K562 (cell line): ENCODE measurements at regions not wholly inside any gene's neighbourhood (a gene's known extent, or its start where the extent isn't known, plus 50 kb on each side); places are given as distances from the start of the nearest gene placed in this dataset.

Experiments
- ATAC-seq: fragments of 200-7000 bp; cut with Tn5 transposase; 3 replicates; pipeline ENCODE4 v1.9.1; 2020; ENCODE audit warnings: moderate library complexity
- BruUV-seq: library from RNA; stranded (reverse); fragments of 400-500 nt; replicated peaks from 2 replicates; lab custom pipeline; 2021; lab: Mats Ljungman, UMichigan
- CTCF ChIA-PET: fragments of 300-600 bp; formaldehyde crosslinking; extraction: SDS; loops from one replicate; lab custom pipeline; 2021; ENCODE audit warnings: low intra/inter-chr PET ratio; lab: Yijun Ruan, JAX
- POLR2A ChIA-PET: fragments of 300-600, 350-650 bp; sonication (Branson Sonifier 250); formaldehyde crosslinking; extraction: SDS; loops from one replicate; lab custom pipeline; 2021; ENCODE audit warnings: antibody characterized with exemption, inconsistent platforms; lab: Yijun Ruan, JAX
- DNase-seq, 4 experiments: peaks; one replicate each; pipeline versions ENCODE4 v3.0.0 to v3.0.0-alpha.2; 2011 to 2018; ENCODE audit warnings: low spot score in 3 of 4, mixed read lengths in 3 of 4; ENCODE audit errors: extremely low read depth in 1 of 4
- FAIRE-seq: peaks from 2 replicates; lab custom pipeline; 2011; peaks lifted over from hg19 to GRCh38; lab: Jason Lieb, UNC
- H2AFZ ChIP-seq: 2 replicates; pipeline ENCODE4 v1.6.0; 2011; ENCODE audit warnings: low read depth, low read length, control low read depth, inconsistent platforms
- H3K27ac ChIP-seq: fragments of 200-600 bp; 3 replicates; pipeline ENCODE4 v1.8.0; 2011; ENCODE audit warnings: low read depth, mild to moderate bottlenecking, control low read depth, inconsistent platforms, low read length, moderate library complexity, mixed read lengths; ENCODE audit errors: extremely low read depth
- H3K27me3 ChIP-seq, 2 experiments: fragments of 300-600 bp in 1 of 2; 2 replicates in 1 of 2; 3 replicates in 1 of 2; pipeline versions ENCODE4 v1.6.0 to v1.8.0; 2011; ENCODE audit warnings: inconsistent platforms in 2 of 2, low read length in 2 of 2, mild to moderate bottlenecking in 1 of 2, mixed read lengths in 1 of 2, moderate library complexity in 1 of 2; ENCODE audit not compliant: control insufficient read depth in 2 of 2, insufficient read depth in 2 of 2
- H3K36me3 ChIP-seq: fragments of 300-600 bp; 3 replicates; pipeline ENCODE4 v1.8.0; 2011; ENCODE audit warnings: mild to moderate bottlenecking, low read length, inconsistent platforms; ENCODE audit not compliant: control insufficient read depth, insufficient read depth
- H3K4me1 ChIP-seq, 2 experiments: fragments of 200-600 bp in 1 of 2; replicated peaks in 1 of 2; 2 replicates in 1 of 2; 3 replicates in 1 of 2; pipeline versions ENCODE4 v1.5.1 to v1.8.0; 2011; ENCODE audit warnings: inconsistent platforms in 2 of 2, low read length in 2 of 2, mild to moderate bottlenecking in 1 of 2, mixed read lengths in 1 of 2, moderate library complexity in 1 of 2; ENCODE audit not compliant: control insufficient read depth in 2 of 2, insufficient read depth in 2 of 2
- H3K4me2 ChIP-seq: 2 replicates; pipeline ENCODE4 v1.6.1; 2011; ENCODE audit warnings: low read length, control low read depth, inconsistent platforms, mixed read lengths; ENCODE audit not compliant: insufficient read depth
- H3K4me3 ChIP-seq: fragments of 200-600 bp; sonication (generic), shearing (Covaris generic); 2 replicates; pipeline ENCODE4 v1.5.1; 2016; ENCODE audit warnings: control low read depth, inconsistent platforms
- H3K79me2 ChIP-seq: fragments of 200-600 bp; 3 replicates; pipeline ENCODE4 v1.8.0; 2011; ENCODE audit warnings: low read length, inconsistent platforms; ENCODE audit not compliant: control insufficient read depth, insufficient read depth
- H3K9ac ChIP-seq, 2 experiments: 2 replicates each; pipeline versions ENCODE4 v1.6.0 to v1.6.1; 2011; ENCODE audit warnings: low read depth in 2 of 2, low read length in 2 of 2, control low read depth in 1 of 2, inconsistent platforms in 1 of 2, mild to moderate bottlenecking in 1 of 2, mixed read lengths in 1 of 2; ENCODE audit not compliant: insufficient read depth in 1 of 2
- H3K9me1 ChIP-seq: one replicate; pipeline ENCODE4 v1.6.0; 2011; ENCODE audit warnings: inconsistent platforms, mild to moderate bottlenecking, low read length, moderate library complexity; ENCODE audit not compliant: control insufficient read depth, insufficient read depth
- H3K9me3 ChIP-seq: replicated peaks from 2 replicates; pipeline ENCODE4 v1.5.1; 2011; ENCODE audit warnings: low read depth, low read length, inconsistent platforms; ENCODE audit not compliant: control insufficient read depth, insufficient read depth
- H4K20me1 ChIP-seq: replicated peaks from 2 replicates; pipeline ENCODE4 v1.6.1; 2011; ENCODE audit warnings: low read length, inconsistent platforms, mixed read lengths; ENCODE audit not compliant: control insufficient read depth, insufficient read depth
- E2F3 ChIP-seq: fragments of 250-450 bp; sonication (Bioruptor Pico); IDR thresholded peaks from 2 replicates; pipeline ENCODE4 v1.4.0; 2020; ENCODE audit warnings: mild to moderate bottlenecking
- IRF2 ChIP-seq: sonication (generic); formaldehyde crosslinking; IDR thresholded peaks from 2 replicates; pipeline ENCODE4 v1.8.1; 2022; ENCODE audit warnings: mild to moderate bottlenecking, missing genetic modification reagents
- KAT2B ChIP-seq: IDR thresholded peaks from one replicate; pipeline ENCODE4 v1.6.1; 2012; ENCODE audit warnings: low read depth, mild to moderate bottlenecking, control low read depth, inconsistent platforms, low read length, moderate library complexity
- MCM7 ChIP-seq, 2 experiments: fragments of 450-650 bp; IDR thresholded peaks; 2 replicates each; pipeline ENCODE4 v1.6.1; 2016 to 2018
- MTA2 ChIP-seq: fragments of 450-650 bp; IDR thresholded peaks from 2 replicates; pipeline ENCODE4 v1.6.1; 2016; ENCODE audit warnings: low read depth
- MTA3 ChIP-seq: fragments of 450-650 bp; formaldehyde crosslinking; IDR thresholded peaks from 2 replicates; pipeline ENCODE4 v1.6.1; 2017; ENCODE audit warnings: mild to moderate bottlenecking, borderline replicate concordance
- MTF1 ChIP-seq: fragments of 250-450 bp; sonication (Bioruptor Pico); IDR thresholded peaks from 2 replicates; pipeline ENCODE4 v1.9.0; 2021; ENCODE audit warnings: moderate library complexity, mild to moderate bottlenecking, inconsistent platforms, borderline replicate concordance
- NEUROD1 ChIP-seq: fragments of 150-350 bp; IDR thresholded peaks from 2 replicates; pipeline ENCODE4 v1.6.1; 2014; ENCODE audit warnings: borderline replicate concordance, low read length, low read depth; ENCODE audit not compliant: partially characterized antibody
- RBM39 ChIP-seq: fragments of 200-400 bp; formaldehyde crosslinking; optimal IDR thresholded peaks from 2 replicates; pipeline ENCODE3; 2018; ENCODE audit warnings: low read depth, low read length
- TCFL5 ChIP-seq: fragments of 250-450 bp; sonication (Bioruptor Pico); conservative IDR thresholded peaks from 2 replicates; pipeline ENCODE4 v1.6.1; 2021; ENCODE audit warnings: mild to moderate bottlenecking, moderate library complexity, matching md5 sums
- U2AF2 ChIP-seq: fragments of 200-400 bp; formaldehyde crosslinking; optimal IDR thresholded peaks from 2 replicates; pipeline ENCODE3; 2017; ENCODE audit warnings: low read depth, mild to moderate bottlenecking, low read length
- ZBTB17 ChIP-seq: fragments of 450-650 bp; formaldehyde crosslinking; IDR thresholded peaks from 2 replicates; pipeline ENCODE4 v1.4.0; 2020; ENCODE audit warnings: mild to moderate bottlenecking
- ZNF121 ChIP-seq: sonication (generic); formaldehyde crosslinking; conservative IDR thresholded peaks from 2 replicates; pipeline ENCODE4 v1.8.0; 2022; ENCODE audit warnings: missing genetic modification reagents
- in situ Hi-C: fragments of 300-500 bp; cut with MboI; formaldehyde crosslinking; loops from 4 replicates; pipeline ENCODE4 v1.15.0; 2018; ENCODE audit warnings: inconsistent platforms, mixed read lengths
- intact Hi-C: fragments of 100-400 bp; cut with micrococcal nuclease; formaldehyde crosslinking; loops from 2 replicates; pipeline ENCODE4 v1.14.2; 2022
- TF ChIP-seq, protein P1 (sequence below): fragments of 450-650 bp; IDR thresholded peaks from 2 replicates; pipeline ENCODE4 v1.6.1; 2016
- TF ChIP-seq, protein P2 (sequence below): IDR thresholded peaks from 2 replicates; pipeline ENCODE4 v1.6.1; 2011; ENCODE audit not compliant: insufficient read length; ENCODE audit errors: extremely low read depth
- TF ChIP-seq, protein P3 (sequence below): fragments of 250-450 bp; sonication (Bioruptor Pico); IDR thresholded peaks from 2 replicates; pipeline ENCODE4 v1.5.1; 2021; ENCODE audit warnings: mild to moderate bottlenecking
- TF ChIP-seq, protein P4 (sequence below): fragments of 450-650 bp; conservative IDR thresholded peaks from 2 replicates; pipeline ENCODE4 v1.6.1; 2016; ENCODE audit warnings: missing genetic modification characterization, low read depth, mild to moderate bottlenecking, control low read depth, missing compliant biosample characterization

DNA sequence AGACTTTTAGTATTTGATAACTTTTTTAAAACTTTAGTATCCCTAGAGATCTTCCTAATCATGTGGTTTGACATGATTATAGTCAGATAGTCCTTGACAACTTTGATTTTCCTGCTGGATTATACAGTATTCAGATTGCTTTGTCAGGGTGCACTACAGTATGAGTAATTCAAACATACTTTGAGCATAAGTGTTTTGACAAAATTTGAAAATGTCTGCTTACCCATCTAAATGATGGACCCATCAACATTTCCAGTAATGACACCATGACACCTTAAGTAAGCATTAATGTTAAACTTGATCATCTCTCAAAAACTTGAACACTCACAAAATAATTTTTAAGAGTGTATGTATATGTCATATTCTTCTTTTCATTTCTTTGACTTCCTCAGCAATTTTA lies 514.5 kb upstream of the SMIM31 start:
- ChIA-PET CTCF (no interaction called here), POLR2A (no interaction called here)
- BruUV-seq, result no TSS peak
- DNase-seq, result no peak
- in situ Hi-C loops (no loop called here), intact Hi-C loops (no loop called here)
- no peak overlapping the region for H3K4me2 ChIP-seq
- no peaks in the 10 kb centered on the region for H3K9me1 ChIP-seq
- TF ChIP-seq MTF1 (CRISPR knock-in tag), result no peak
- TF ChIP-seq E2F3 (CRISPR knock-in tag), result no peak
- no peak for TF ChIP-seq KAT2B
- TF ChIP-seq MCM7 (IDR thresholded peaks at IDR 0.05), result no peak
- TF ChIP-seq MTA2, result no peak
- TF ChIP-seq IRF2 (CRISPR knock-in tag), result no peak
- no peak for TF ChIP-seq NEUROD1
- TF ChIP-seq, protein P1, sequence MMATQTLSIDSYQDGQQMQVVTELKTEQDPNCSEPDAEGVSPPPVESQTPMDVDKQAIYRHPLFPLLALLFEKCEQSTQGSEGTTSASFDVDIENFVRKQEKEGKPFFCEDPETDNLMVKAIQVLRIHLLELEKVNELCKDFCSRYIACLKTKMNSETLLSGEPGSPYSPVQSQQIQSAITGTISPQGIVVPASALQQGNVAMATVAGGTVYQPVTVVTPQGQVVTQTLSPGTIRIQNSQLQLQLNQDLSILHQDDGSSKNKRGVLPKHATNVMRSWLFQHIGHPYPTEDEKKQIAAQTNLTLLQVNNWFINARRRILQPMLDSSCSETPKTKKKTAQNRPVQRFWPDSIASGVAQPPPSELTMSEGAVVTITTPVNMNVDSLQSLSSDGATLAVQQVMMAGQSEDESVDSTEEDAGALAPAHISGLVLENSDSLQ, result no peak
- TF ChIP-seq, protein P2, sequence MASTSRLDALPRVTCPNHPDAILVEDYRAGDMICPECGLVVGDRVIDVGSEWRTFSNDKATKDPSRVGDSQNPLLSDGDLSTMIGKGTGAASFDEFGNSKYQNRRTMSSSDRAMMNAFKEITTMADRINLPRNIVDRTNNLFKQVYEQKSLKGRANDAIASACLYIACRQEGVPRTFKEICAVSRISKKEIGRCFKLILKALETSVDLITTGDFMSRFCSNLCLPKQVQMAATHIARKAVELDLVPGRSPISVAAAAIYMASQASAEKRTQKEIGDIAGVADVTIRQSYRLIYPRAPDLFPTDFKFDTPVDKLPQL, result no peak
- TF ChIP-seq, protein P3, sequence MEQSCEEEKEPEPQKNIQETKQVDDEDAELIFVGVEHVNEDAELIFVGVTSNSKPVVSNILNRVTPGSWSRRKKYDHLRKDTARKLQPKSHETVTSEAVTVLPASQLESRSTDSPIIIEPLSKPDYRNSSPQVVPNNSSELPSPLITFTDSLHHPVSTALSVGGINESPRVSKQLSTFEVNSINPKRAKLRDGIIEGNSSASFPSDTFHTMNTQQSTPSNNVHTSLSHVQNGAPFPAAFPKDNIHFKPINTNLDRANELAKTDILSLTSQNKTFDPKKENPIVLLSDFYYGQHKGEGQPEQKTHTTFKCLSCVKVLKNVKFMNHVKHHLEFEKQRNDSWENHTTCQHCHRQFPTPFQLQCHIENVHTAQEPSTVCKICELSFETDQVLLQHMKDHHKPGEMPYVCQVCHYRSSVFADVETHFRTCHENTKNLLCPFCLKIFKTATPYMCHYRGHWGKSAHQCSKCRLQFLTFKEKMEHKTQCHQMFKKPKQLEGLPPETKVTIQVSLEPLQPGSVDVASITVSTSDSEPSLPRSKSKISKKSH (CRISPR knock-in tag), result no peak
- TF ChIP-seq RBM39, result no peak
- TF ChIP-seq U2AF2, result no peak
- no peak for TF ChIP-seq ZBTB17
- no peak for TF ChIP-seq TCFL5 (CRISPR knock-in tag)
- TF ChIP-seq, protein P4, sequence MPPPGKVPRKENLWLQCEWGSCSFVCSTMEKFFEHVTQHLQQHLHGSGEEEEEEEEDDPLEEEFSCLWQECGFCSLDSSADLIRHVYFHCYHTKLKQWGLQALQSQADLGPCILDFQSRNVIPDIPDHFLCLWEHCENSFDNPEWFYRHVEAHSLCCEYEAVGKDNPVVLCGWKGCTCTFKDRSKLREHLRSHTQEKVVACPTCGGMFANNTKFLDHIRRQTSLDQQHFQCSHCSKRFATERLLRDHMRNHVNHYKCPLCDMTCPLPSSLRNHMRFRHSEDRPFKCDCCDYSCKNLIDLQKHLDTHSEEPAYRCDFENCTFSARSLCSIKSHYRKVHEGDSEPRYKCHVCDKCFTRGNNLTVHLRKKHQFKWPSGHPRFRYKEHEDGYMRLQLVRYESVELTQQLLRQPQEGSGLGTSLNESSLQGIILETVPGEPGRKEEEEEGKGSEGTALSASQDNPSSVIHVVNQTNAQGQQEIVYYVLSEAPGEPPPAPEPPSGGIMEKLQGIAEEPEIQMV, result no peak
- TF ChIP-seq ZNF121 (CRISPR knock-in tag), result no peak
- no peak for TF ChIP-seq MTA3
- H3K27me3 ChIP-seq, result no peaks in the 10 kb centered on the region
- H3K4me1 ChIP-seq, result no peaks in the 10 kb centered on the region
- no peak overlapping the region for H2AFZ ChIP-seq
- no peak overlapping the region for H3K9ac ChIP-seq
- H4K20me1 ChIP-seq, result no peaks in the 10 kb centered on the region
- no peak overlapping the region for H3K27ac ChIP-seq
- H3K4me3 ChIP-seq, result no peak overlapping the region
- FAIRE-seq, result no peak
- no peak for ATAC-seq
- H3K9me3 ChIP-seq, result no peaks in the 10 kb centered on the region
- no peaks in the 10 kb centered on the region for H3K79me2 ChIP-seq
- no peaks in the 10 kb centered on the region for H3K36me3 ChIP-seq
